ENCODE measurements at regions not wholly inside any gene's neighbourhood (a gene's known extent, or its start where the extent isn't known, plus 50 kb on each side); places are given as distances from the start of the nearest gene placed in this dataset.
A peak's percentile ranks its signal among the peaks of the same experiment; 100 is the strongest.

- no peak overlapping the region for H3K4me2 ChIP-seq (replicated peaks; ENCODE audit: extremely low read depth, low read length, poor library complexity, severe bottlenecking)
- no peaks in the 10 kb centered on the region for H3K79me2 ChIP-seq (ENCODE audit: insufficient read depth, low read length)
- peaks cover 42 to 44% of the 10 kb centered on the region in 2 donors for H3K4me1 ChIP-seq (ENCODE audit: control insufficient read depth in 1 of 2, insufficient read depth in 2 of 2, low read length in 2 of 2)
- H3K27ac ChIP-seq (ENCODE audit: low read depth in 1 of 2, low read length in 2 of 2) = no peak overlapping the region
- peaks cover 4 to 14% (median 4%) of the 10 kb centered on the region in 3 donors for H3K27me3 Mint-ChIP-seq (ENCODE audit: low read depth in 3 of 3)
- WGBS (ENCODE audit: insufficient coverage) = no CpG with 5 or more reads among the region's 3 CpGs
- no peak overlapping the region for H3K9ac ChIP-seq (ENCODE audit: insufficient read depth, low read length, poor library complexity, severe bottlenecking)
- H3K36me3 Mint-ChIP-seq = peaks cover 3% of the 10 kb centered on the region in 2 donors
- no peaks in the 10 kb centered on the region for H3K27me3 ChIP-seq (ENCODE audit: control insufficient read depth in 2 of 2, insufficient read depth in 2 of 2, low read length in 2 of 2)
- H3K9me3 Mint-ChIP-seq = no peaks in the 10 kb centered on the region
- no peak overlapping the region for H3K27ac Mint-ChIP-seq
- H3K36me3 ChIP-seq (replicated peaks in 1 of 2; ENCODE audit: control insufficient read depth in 1 of 2, insufficient read depth in 2 of 2, low read length in 2 of 2) = no peaks in the 10 kb centered on the region
- no peak for TF ChIP-seq CTCF (IDR thresholded peaks at IDR 0.05)
- no peaks in the 10 kb centered on the region for H3K9me3 ChIP-seq (replicated peaks in 1 of 2; ENCODE audit: control insufficient read depth in 1 of 2, insufficient read depth in 1 of 2, low read length in 2 of 2)
- no peak for DNase-seq
- H3K4me1 Mint-ChIP-seq = peaks cover 18% of the 10 kb centered on the region
- intact Hi-C loops (cut with micrococcal nuclease) = no loop called here
- H3K4me3 Mint-ChIP-seq = no peak overlapping the region
- H3K4me3 ChIP-seq (replicated peaks in 1 of 3; ENCODE audit: low read depth in 2 of 3, low read length in 3 of 3) = no peak overlapping the region
- no peaks in the 10 kb centered on the region for H4K20me1 ChIP-seq (ENCODE audit: insufficient read depth, low read length)
- no peak overlapping the region for H2AFZ ChIP-seq (ENCODE audit: insufficient read depth, low read depth, low read length, poor library complexity, severe bottlenecking)
Observed at GRCh38 chr6:6821639-6822261, 233.2 kb downstream of the LY86 start.

GRCh38 chr6:6823030-6823429 is 234.5 kb downstream of the LY86 start:
- H4K20me1 ChIP-seq (ENCODE audit: insufficient read depth, low read length) = no peaks in the 10 kb centered on the region
- Mint-ChIP-seq H3K27ac (peak overlapping the region in 6 of 7 donors; percentile 78 to 92 (median 83)), H3K9me3 (no peaks in the 10 kb centered on the region), H3K4me1 (peaks cover 29% of the 10 kb centered on the region), H3K27me3 (ENCODE audit: low read depth in 3 of 3) (peaks cover 4 to 14% (median 4%) of the 10 kb centered on the region in 3 donors), H3K36me3 (peaks cover 3% of the 10 kb centered on the region in 2 donors), H3K4me3 (no peak overlapping the region)
- H3K4me2 ChIP-seq (replicated peaks; ENCODE audit: extremely low read depth, low read length, poor library complexity, severe bottlenecking) = no peak overlapping the region
- intact Hi-C loops (cut with micrococcal nuclease) = no loop called here
- H3K9ac ChIP-seq (ENCODE audit: insufficient read depth, low read length, poor library complexity, severe bottlenecking) = peak overlapping the region; percentile 35
- TF ChIP-seq CTCF (IDR thresholded peaks at IDR 0.05) = no peak
- H3K79me2 ChIP-seq (ENCODE audit: insufficient read depth, low read length) = no peaks in the 10 kb centered on the region
- H3K36me3 ChIP-seq (replicated peaks in 1 of 2; ENCODE audit: control insufficient read depth in 1 of 2, insufficient read depth in 2 of 2, low read length in 2 of 2) = no peaks in the 10 kb centered on the region
- no peak overlapping the region for H3K4me3 ChIP-seq (replicated peaks in 1 of 3; ENCODE audit: low read depth in 2 of 3, low read length in 3 of 3)
- WGBS (ENCODE audit: insufficient coverage) = 60% methylated on average over 1 of the region's 6 CpGs
- peaks cover 50 to 56% of the 10 kb centered on the region in 2 donors for H3K4me1 ChIP-seq (ENCODE audit: control insufficient read depth in 1 of 2, insufficient read depth in 2 of 2, low read length in 2 of 2)
- no peak overlapping the region for H2AFZ ChIP-seq (ENCODE audit: insufficient read depth, low read depth, low read length, poor library complexity, severe bottlenecking)
- no peaks in the 10 kb centered on the region for H3K27me3 ChIP-seq (ENCODE audit: control insufficient read depth in 2 of 2, insufficient read depth in 2 of 2, low read length in 2 of 2)
- no peak for DNase-seq
- no peaks in the 10 kb centered on the region for H3K9me3 ChIP-seq (replicated peaks in 1 of 2; ENCODE audit: control insufficient read depth in 1 of 2, insufficient read depth in 1 of 2, low read length in 2 of 2)
- peak overlapping the region; percentile 74 to 82 for H3K27ac ChIP-seq (ENCODE audit: low read depth in 1 of 2, low read length in 2 of 2)

Data from CD14-positive monocyte (primary cell).